Endothelial cell of umbilical vein (primary cell): ENCODE measurements at regions not wholly inside any gene's neighbourhood (a gene's known extent, or its start where the extent isn't known, plus 50 kb on each side); places are given as distances from the start of the nearest gene placed in this dataset.

Experiments used
- EZH2 ChIP-seq: IDR thresholded peaks from 2 replicates; pipeline ENCODE4 v1.6.1; 2012; ENCODE audit warnings: borderline replicate concordance, low read depth, mild to moderate bottlenecking, moderate library complexity, low read length, inconsistent platforms; ENCODE audit not compliant: severe bottlenecking
- JUN ChIP-seq: IDR thresholded peaks from 2 replicates; pipeline ENCODE4 v1.6.1; 2011; ENCODE audit warnings: borderline replicate concordance, low read depth; ENCODE audit not compliant: insufficient read length, insufficient read depth
- MYC ChIP-seq: IDR thresholded peaks from one replicate; pipeline ENCODE4 v1.6.1; 2011; ENCODE audit warnings: mild to moderate bottlenecking, low read depth, low read length
- POLR2A ChIP-seq: IDR thresholded peaks from 2 replicates; pipeline ENCODE4 v1.6.1; 2012; ENCODE audit warnings: low read depth, mild to moderate bottlenecking, control low read depth, low read length
- POLR2AphosphoS5 ChIP-seq: IDR thresholded peaks from 2 replicates; pipeline ENCODE4 v1.6.1; 2012; ENCODE audit warnings: low read depth, mild to moderate bottlenecking, control low read depth, low read length, moderate library complexity; ENCODE audit not compliant: insufficient read depth
- TF ChIP-seq, protein P1 (sequence below), 2 donors: IDR thresholded peaks; 1 replicate in 1 of 2; 2 replicates in 1 of 2; pipeline ENCODE4 v1.5.1; 2011; ENCODE audit warnings: low read length in 2 of 2, mild to moderate bottlenecking in 2 of 2, moderate library complexity in 2 of 2, control low read depth in 1 of 2, inconsistent platforms in 1 of 2, low read depth in 1 of 2; ENCODE audit not compliant: insufficient read depth in 1 of 2; ENCODE audit errors: extremely low read depth in 1 of 2
- TF ChIP-seq, protein P2 (sequence below): IDR thresholded peaks from 2 replicates; pipeline ENCODE4 v1.6.1; 2011; ENCODE audit not compliant: insufficient read depth, insufficient read length

DNA sequence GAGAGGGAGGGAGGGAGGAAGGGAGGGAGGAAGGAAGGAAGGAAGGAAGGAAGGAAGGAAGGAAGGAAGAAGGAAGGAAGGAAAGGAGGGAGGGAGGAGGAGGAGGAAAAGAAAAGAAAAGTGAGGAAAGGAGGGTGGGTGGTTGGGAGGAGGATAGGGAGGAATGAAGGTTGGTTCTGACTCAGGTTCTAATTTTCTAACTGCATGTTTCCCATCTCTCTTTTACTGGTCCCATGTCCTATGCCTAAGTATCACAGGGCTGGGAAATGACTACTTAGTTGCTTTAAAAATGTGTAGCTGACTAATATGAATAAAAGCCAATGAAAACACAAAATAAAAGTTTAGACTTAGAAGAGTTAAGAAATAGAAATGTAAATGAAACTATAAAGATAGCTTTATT lies 890.9 kb upstream of the POT1 start:
- TF ChIP-seq, protein P1, sequence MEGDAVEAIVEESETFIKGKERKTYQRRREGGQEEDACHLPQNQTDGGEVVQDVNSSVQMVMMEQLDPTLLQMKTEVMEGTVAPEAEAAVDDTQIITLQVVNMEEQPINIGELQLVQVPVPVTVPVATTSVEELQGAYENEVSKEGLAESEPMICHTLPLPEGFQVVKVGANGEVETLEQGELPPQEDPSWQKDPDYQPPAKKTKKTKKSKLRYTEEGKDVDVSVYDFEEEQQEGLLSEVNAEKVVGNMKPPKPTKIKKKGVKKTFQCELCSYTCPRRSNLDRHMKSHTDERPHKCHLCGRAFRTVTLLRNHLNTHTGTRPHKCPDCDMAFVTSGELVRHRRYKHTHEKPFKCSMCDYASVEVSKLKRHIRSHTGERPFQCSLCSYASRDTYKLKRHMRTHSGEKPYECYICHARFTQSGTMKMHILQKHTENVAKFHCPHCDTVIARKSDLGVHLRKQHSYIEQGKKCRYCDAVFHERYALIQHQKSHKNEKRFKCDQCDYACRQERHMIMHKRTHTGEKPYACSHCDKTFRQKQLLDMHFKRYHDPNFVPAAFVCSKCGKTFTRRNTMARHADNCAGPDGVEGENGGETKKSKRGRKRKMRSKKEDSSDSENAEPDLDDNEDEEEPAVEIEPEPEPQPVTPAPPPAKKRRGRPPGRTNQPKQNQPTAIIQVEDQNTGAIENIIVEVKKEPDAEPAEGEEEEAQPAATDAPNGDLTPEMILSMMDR (IDR thresholded peaks at IDR 0.05; ENCODE audit: extremely low read depth in 1 of 2, insufficient read depth in 1 of 2, low read depth in 1 of 2, low read length in 2 of 2) = no peak
- no peak for TF ChIP-seq EZH2
- TF ChIP-seq POLR2A = no peak
- no peak for TF ChIP-seq POLR2AphosphoS5
- no peak for TF ChIP-seq MYC
- TF ChIP-seq JUN = no peak
- TF ChIP-seq, protein P2, sequence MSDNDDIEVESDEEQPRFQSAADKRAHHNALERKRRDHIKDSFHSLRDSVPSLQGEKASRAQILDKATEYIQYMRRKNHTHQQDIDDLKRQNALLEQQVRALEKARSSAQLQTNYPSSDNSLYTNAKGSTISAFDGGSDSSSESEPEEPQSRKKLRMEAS = no peak
